GM12878 (cell line): ENCODE measurements at regions not wholly inside any gene's neighbourhood (a gene's known extent, or its start where the extent isn't known, plus 50 kb on each side); places are given as distances from the start of the nearest gene placed in this dataset.

Experiments used
- ATAC-seq: fragments of 200-7000 bp; cut with Tn5 transposase; 3 replicates; pipeline ENCODE4 v1.9.1; 2020; ENCODE audit warnings: mild to moderate bottlenecking, moderate library complexity
- BruUV-seq: library from RNA; stranded (reverse); fragments of 400-500 nt; replicated peaks from 2 replicates; lab custom pipeline; 2021; lab: Mats Ljungman, UMichigan
- CTCF ChIA-PET: fragments of 300-600 bp; sonication (Branson Sonifier 250); formaldehyde crosslinking; extraction: SDS; loops from one replicate; lab custom pipeline; 2021; ENCODE audit warnings: inconsistent platforms; lab: Yijun Ruan, JAX
- POLR2A ChIA-PET: fragments of 350-600 bp; formaldehyde crosslinking; extraction: SDS; loops from one replicate; lab custom pipeline; 2021; ENCODE audit warnings: inconsistent platforms; lab: Charles Lee
- RAD21 ChIA-PET: fragments of 300-600 bp; sonication (Branson Sonifier 250); formaldehyde crosslinking; loops from one replicate; lab custom pipeline; 2023; ENCODE audit warnings: antibody characterized with exemption; ENCODE audit not compliant: unreplicated experiment; lab: Charles Lee
- SMC1A ChIA-PET: fragments of 300-600 bp; sonication (Branson Sonifier 250); formaldehyde crosslinking; loops from one replicate; lab custom pipeline; 2023; ENCODE audit not compliant: unreplicated experiment, uncharacterized antibody; lab: Charles Lee
- DNase-seq: peaks from one replicate; pipeline ENCODE4 v3.0.0-alpha.2; 2011; ENCODE audit warnings: low read depth, low spot score
- FAIRE-seq: peaks from 3 replicates; lab custom pipeline; 2011; peaks lifted over from hg19 to GRCh38; lab: Jason Lieb, UNC
- H2AFZ ChIP-seq: 2 replicates; pipeline ENCODE4 v1.6.0; 2011; ENCODE audit warnings: low read depth, low read length, control low read depth; ENCODE audit not compliant: control insufficient read depth
- H3K27ac ChIP-seq: 2 replicates; pipeline ENCODE4 v1.5.1; 2011; ENCODE audit warnings: control low read depth; ENCODE audit not compliant: control insufficient read depth, insufficient read depth
- H3K27me3 ChIP-seq, 2 experiments: replicated peaks in 1 of 2; 2 replicates each; pipeline versions ENCODE4 v1.6.0 to v1.6.1; 2011; ENCODE audit warnings: low read length in 1 of 2; ENCODE audit not compliant: control insufficient read depth in 2 of 2, insufficient read depth in 2 of 2
- H3K36me3 ChIP-seq, 2 experiments: 2 replicates each; pipeline ENCODE4 v1.5.1; 2011; ENCODE audit warnings: low read length in 1 of 2; ENCODE audit not compliant: control insufficient read depth in 2 of 2, insufficient read depth in 2 of 2
- H3K4me1 ChIP-seq: 2 replicates; pipeline ENCODE4 v1.6.1; 2011; ENCODE audit warnings: mild to moderate bottlenecking, low read length, moderate library complexity, mixed read lengths; ENCODE audit not compliant: control insufficient read depth, insufficient read depth
- H3K4me2 ChIP-seq: 2 replicates; pipeline ENCODE4 v1.6.0; 2011; ENCODE audit warnings: control low read depth; ENCODE audit not compliant: control insufficient read depth, insufficient read depth
- H3K4me3 ChIP-seq: fragments of 200-600 bp; sonication (generic); 2 replicates; pipeline ENCODE4 v1.5.1; 2016
- H3K79me2 ChIP-seq: 2 replicates; pipeline ENCODE4 v1.6.0; 2011; ENCODE audit warnings: low read length; ENCODE audit not compliant: control insufficient read depth, insufficient read depth
- H3K9ac ChIP-seq: 2 replicates; pipeline ENCODE4 v1.8.0; 2011; ENCODE audit warnings: low read length, control low read depth, mixed read lengths; ENCODE audit not compliant: control insufficient read depth, insufficient read depth
- H3K9me3 ChIP-seq: replicated peaks from 3 replicates; pipeline ENCODE4 v1.5.1; 2011; ENCODE audit warnings: mild to moderate bottlenecking, low read length; ENCODE audit not compliant: control insufficient read depth, insufficient read depth
- H4K20me1 ChIP-seq: 2 replicates; pipeline ENCODE4 v1.6.0; 2011; ENCODE audit not compliant: control insufficient read depth, insufficient read depth
- CBFB ChIP-seq: IDR thresholded peaks from 2 replicates; pipeline ENCODE4 v1.6.1; 2016; ENCODE audit warnings: antibody characterized with exemption, low read depth
- CBX5 ChIP-seq: sonication (generic); IDR thresholded peaks from 2 replicates; pipeline ENCODE4 v1.6.1; 2016; ENCODE audit warnings: low read depth, moderate library complexity, mild to moderate bottlenecking, inconsistent platforms
- NRF1 ChIP-seq: conservative IDR thresholded peaks from 2 replicates; pipeline ENCODE4 v1.6.1; 2011; ENCODE audit warnings: mild to moderate bottlenecking, low read depth, low read length, improper control_type of control experiment
- RAD51 ChIP-seq: fragments of 450-650 bp; IDR thresholded peaks from 2 replicates; pipeline ENCODE4 v1.6.1; 2016; ENCODE audit warnings: moderate library complexity, mild to moderate bottlenecking, inconsistent platforms
- SIX5 ChIP-seq: IDR thresholded peaks from 2 replicates; pipeline ENCODE4 v1.6.1; 2011; ENCODE audit warnings: mild to moderate bottlenecking, low read depth, low read length, moderate library complexity; ENCODE audit not compliant: severe bottlenecking
- SMAD1 ChIP-seq: fragments of 450-650 bp; IDR thresholded peaks from 2 replicates; pipeline ENCODE4 v1.6.1; 2018; ENCODE audit warnings: mild to moderate bottlenecking, low read depth; ENCODE audit not compliant: partially characterized antibody
- SUZ12 ChIP-seq: fragments of 200-600 bp; sonication (generic); IDR thresholded peaks from one replicate; pipeline ENCODE4 v1.6.1; 2018; ENCODE audit warnings: antibody characterized with exemption, mild to moderate bottlenecking; ENCODE audit not compliant: unreplicated experiment
- TBL1XR1 ChIP-seq: IDR thresholded peaks from 2 replicates; pipeline ENCODE4 v1.6.1; 2012; ENCODE audit warnings: low read depth, low read length, improper control_type of control experiment
- TCF7 ChIP-seq: IDR thresholded peaks from 2 replicates; pipeline ENCODE4 v1.6.1; 2014; ENCODE audit warnings: antibody characterized with exemption, borderline replicate concordance
- ZNF592 ChIP-seq: fragments of 450-650 bp; IDR thresholded peaks from 2 replicates; pipeline ENCODE4 v1.6.1; 2017; ENCODE audit warnings: mild to moderate bottlenecking, moderate library complexity
- WGBS: methylation state at CpG from one replicate; pipeline ENCODE4 v1.1.6; 2016; ENCODE audit warnings: low lambda C conversion rate; ENCODE audit not compliant: insufficient replicate concordance, insufficient coverage; ENCODE audit errors: missing lambda C conversion rate; 5-methylcytosine and 5-hydroxymethylcytosine counted together
- in situ Hi-C: fragments of 300-500 bp; cut with MboI; formaldehyde crosslinking; loops from 9 replicates; pipeline ENCODE4 v1.14.3; 2018; ENCODE audit warnings: mixed read lengths
- intact Hi-C: fragments of 100-400 bp; cut with micrococcal nuclease; formaldehyde crosslinking; loops from one replicate; pipeline ENCODE4 v1.14.2; 2022; ENCODE audit not compliant: unreplicated experiment

- H3K4me1 ChIP-seq = no peaks in the 10 kb centered on the region
- intact Hi-C loops (no loop called here), in situ Hi-C loops (no loop called here)
- ChIA-PET CTCF (interaction anchor here (1.5 kb wide), 1 partner anchor 99 kb away, joined by 3 read pairs; no protein-coding TSS in a partner anchor), POLR2A (no interaction called here), RAD21 (no interaction called here), SMC1A (no interaction called here)
- H4K20me1 ChIP-seq = no peaks in the 10 kb centered on the region
- H3K27me3 ChIP-seq = no peaks in the 10 kb centered on the region
- FAIRE-seq = no peak
- no peak overlapping the region for H2AFZ ChIP-seq
- H3K4me3 ChIP-seq = no peak overlapping the region
- no peaks in the 10 kb centered on the region for H3K36me3 ChIP-seq
- no peak overlapping the region for H3K27ac ChIP-seq
- no TSS peak for BruUV-seq
- no peak overlapping the region for H3K9ac ChIP-seq
- H3K79me2 ChIP-seq = no peaks in the 10 kb centered on the region
- no peak for TF ChIP-seq TCF7
- TF ChIP-seq NRF1 = no peak
- TF ChIP-seq CBFB = no peak
- TF ChIP-seq CBX5 = no peak
- no peak for TF ChIP-seq SIX5
- no peak for TF ChIP-seq TBL1XR1
- TF ChIP-seq SMAD1 = no peak
- no peak for TF ChIP-seq RAD51
- TF ChIP-seq ZNF592 = no peak
- no peak for TF ChIP-seq SUZ12
- WGBS = 0% methylated on average over 1 of the region's 1 CpG
- no peaks in the 10 kb centered on the region; the same call in 2 of the 3 replicates for H3K9me3 ChIP-seq
- no peak for ATAC-seq
- no peak overlapping the region for H3K4me2 ChIP-seq
- DNase-seq = no peak
These were observed 207.4 kb upstream of the MAOA start for GRCh38 chrX:43448688-43449087.
